ENCODE measurements at regions not wholly inside any gene's neighbourhood (a gene's known extent, or its start where the extent isn't known, plus 50 kb on each side); places are given as distances from the start of the nearest gene placed in this dataset.

- Histone ChIP-seq H3K27me3 (no peaks in the 10 kb centered on the region), H3K36me3 (no peaks in the 10 kb centered on the region), H3K27ac (no peak overlapping the region), H3K4me1 (no peaks in the 10 kb centered on the region), H3K9me3 (no peaks in the 10 kb centered on the region), H3K4me3 (no peak overlapping the region)
- ATAC-seq (no peak), DNase-seq (no peak)
- TF ChIP-seq, protein P1, sequence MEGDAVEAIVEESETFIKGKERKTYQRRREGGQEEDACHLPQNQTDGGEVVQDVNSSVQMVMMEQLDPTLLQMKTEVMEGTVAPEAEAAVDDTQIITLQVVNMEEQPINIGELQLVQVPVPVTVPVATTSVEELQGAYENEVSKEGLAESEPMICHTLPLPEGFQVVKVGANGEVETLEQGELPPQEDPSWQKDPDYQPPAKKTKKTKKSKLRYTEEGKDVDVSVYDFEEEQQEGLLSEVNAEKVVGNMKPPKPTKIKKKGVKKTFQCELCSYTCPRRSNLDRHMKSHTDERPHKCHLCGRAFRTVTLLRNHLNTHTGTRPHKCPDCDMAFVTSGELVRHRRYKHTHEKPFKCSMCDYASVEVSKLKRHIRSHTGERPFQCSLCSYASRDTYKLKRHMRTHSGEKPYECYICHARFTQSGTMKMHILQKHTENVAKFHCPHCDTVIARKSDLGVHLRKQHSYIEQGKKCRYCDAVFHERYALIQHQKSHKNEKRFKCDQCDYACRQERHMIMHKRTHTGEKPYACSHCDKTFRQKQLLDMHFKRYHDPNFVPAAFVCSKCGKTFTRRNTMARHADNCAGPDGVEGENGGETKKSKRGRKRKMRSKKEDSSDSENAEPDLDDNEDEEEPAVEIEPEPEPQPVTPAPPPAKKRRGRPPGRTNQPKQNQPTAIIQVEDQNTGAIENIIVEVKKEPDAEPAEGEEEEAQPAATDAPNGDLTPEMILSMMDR (IDR thresholded peaks at IDR 0.05), result no peak
- intact Hi-C loops (cut with DNase I), result no loop called here
Observed at GRCh38 chr7:88398459-88398858, 91.8 kb upstream of the STEAP4 start.

- TF ChIP-seq, protein P1 (IDR thresholded peaks at IDR 0.05), result no peak
- Histone ChIP-seq H3K36me3 (no peaks in the 10 kb centered on the region), H3K27ac (no peak overlapping the region), H3K27me3 (no peaks in the 10 kb centered on the region), H3K4me3 (no peak overlapping the region), H3K9me3 (no peaks in the 10 kb centered on the region), H3K4me1 (no peaks in the 10 kb centered on the region)
- ATAC-seq (no peak), DNase-seq (no peak)
- intact Hi-C loops (cut with DNase I), result no loop called here
Observed at GRCh38 chr7:88396948-88397322, 90.2 kb upstream of the STEAP4 start.

GRCh38 chr7:88396295-88396947 lies 89.7 kb upstream of the STEAP4 start:
- DNase-seq (no peak), ATAC-seq (no peak)
- TF ChIP-seq, protein P1 (IDR thresholded peaks at IDR 0.05), result no peak
- intact Hi-C loops (cut with DNase I), result no loop called here
- Histone ChIP-seq H3K27ac (no peak overlapping the region), H3K9me3 (no peaks in the 10 kb centered on the region), H3K36me3 (no peaks in the 10 kb centered on the region), H3K4me3 (no peak overlapping the region), H3K27me3 (no peaks in the 10 kb centered on the region), H3K4me1 (no peaks in the 10 kb centered on the region)

- intact Hi-C loops (cut with DNase I), result no loop called here
- TF ChIP-seq, protein P1 (IDR thresholded peaks at IDR 0.05), result no peak
- Histone ChIP-seq H3K36me3 (no peaks in the 10 kb centered on the region), H3K4me1 (no peaks in the 10 kb centered on the region), H3K9me3 (no peaks in the 10 kb centered on the region), H3K4me3 (no peak overlapping the region), H3K27ac (no peak overlapping the region), H3K27me3 (no peaks in the 10 kb centered on the region)
- DNase-seq (no peak), ATAC-seq (peak; percentile 81)
Observed at GRCh38 chr7:88395715-88396114, 89.0 kb upstream of the STEAP4 start.

DNA sequence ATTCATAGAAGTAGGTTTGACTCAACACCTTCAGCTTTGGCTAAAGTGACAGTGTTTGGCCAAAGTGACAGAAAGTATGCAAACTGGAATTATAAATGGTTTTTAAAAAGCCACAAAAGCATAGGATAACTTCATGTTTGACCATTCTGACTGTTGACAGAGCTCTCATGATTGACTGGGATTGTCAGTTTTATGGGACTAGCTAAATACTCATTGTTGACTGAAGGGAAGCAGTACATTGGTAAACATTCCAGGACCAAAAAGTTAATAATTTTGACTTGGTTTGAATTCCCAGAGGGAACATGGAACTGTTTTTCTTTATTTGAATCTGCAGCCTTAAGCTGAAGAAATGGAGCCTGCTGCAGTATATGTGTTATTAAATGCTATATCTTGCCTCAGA lies 84.6 kb upstream of the STEAP4 start:
- DNase-seq (no peak), ATAC-seq (no peak)
- H3K9me3 ChIP-seq, result no peaks in the 10 kb centered on the region
- H3K27ac ChIP-seq, result no peak overlapping the region
- TF ChIP-seq, protein P1 (IDR thresholded peaks at IDR 0.05), result no peak
- H3K4me1 ChIP-seq, result no peaks in the 10 kb centered on the region
- intact Hi-C loops (cut with DNase I), result no loop called here
- no peaks in the 10 kb centered on the region for H3K36me3 ChIP-seq
- H3K4me3 ChIP-seq, result no peak overlapping the region
- H3K27me3 ChIP-seq, result no peaks in the 10 kb centered on the region

DNA sequence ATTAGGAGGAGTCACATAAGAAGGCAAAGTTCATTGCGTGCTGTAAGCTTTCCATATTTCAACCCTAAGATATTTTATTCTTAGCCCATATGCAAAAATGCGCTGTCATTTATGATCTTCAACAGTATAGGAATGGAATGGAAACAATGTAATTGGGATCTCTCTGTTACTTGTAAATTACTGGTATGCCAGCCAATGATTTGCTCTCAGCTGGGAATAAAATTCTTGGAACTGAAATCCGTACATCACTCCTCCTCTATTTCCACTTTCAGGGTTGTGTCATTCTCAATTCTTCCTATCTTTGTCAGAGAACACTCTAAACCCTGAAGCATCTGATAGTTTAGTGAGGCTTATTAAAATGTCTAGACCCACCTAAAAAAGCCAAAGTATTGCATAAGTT lies 80.7 kb upstream of the STEAP4 start:
- Histone ChIP-seq H3K4me3 (no peak overlapping the region), H3K36me3 (no peaks in the 10 kb centered on the region), H3K4me1 (no peaks in the 10 kb centered on the region), H3K27me3 (no peaks in the 10 kb centered on the region), H3K9me3 (no peaks in the 10 kb centered on the region), H3K27ac (no peak overlapping the region)
- no peak for ATAC-seq
- intact Hi-C loops (cut with DNase I), result no loop called here
- no peak for DNase-seq
- TF ChIP-seq, protein P1 (IDR thresholded peaks at IDR 0.05), result no peak
